Activated CD4-positive, alpha-beta T cell treated with anti-CD3 and anti-CD28 coated beads, Interleukin-2, amount 50 U/mL, for 4 hours (primary cell): ENCODE measurements at regions not wholly inside any gene's neighbourhood (a gene's known extent, or its start where the extent isn't known, plus 50 kb on each side); places are given as distances from the start of the nearest gene placed in this dataset.
A peak's percentile ranks its signal among the peaks of the same experiment; 100 is the strongest.
"Not testable (repeated sequence)": the region's sequence is repeated elsewhere in the genome, so short reads cannot be mapped to it uniquely, and the experiment has no call there.

Experiments
- DNase-seq, 2 experiments: peaks; one replicate each; pipeline ENCODE4 v3.0.0-alpha.2; 2020

DNA sequence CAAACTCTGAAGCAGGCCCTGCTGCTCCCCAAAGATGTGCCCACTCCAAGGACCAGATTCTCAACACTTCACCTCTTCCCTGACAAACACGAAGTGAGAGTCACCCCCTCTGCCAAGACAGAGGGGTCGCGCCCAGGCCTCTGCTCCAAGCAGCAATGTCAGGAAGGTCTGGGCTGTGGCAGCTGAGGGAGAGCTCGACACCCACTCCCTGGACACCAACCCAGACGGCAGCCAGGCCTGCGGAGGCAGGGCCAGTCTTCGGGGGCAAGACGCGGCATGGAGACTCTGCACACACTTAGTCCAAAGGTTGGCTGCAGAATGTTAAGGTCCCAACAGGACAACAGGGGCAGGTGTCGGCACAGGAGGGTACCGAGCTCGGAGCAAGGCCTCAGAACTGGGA, 144.2 kb downstream of the DLL1 start:
- DNase-seq = no peak

DNA sequence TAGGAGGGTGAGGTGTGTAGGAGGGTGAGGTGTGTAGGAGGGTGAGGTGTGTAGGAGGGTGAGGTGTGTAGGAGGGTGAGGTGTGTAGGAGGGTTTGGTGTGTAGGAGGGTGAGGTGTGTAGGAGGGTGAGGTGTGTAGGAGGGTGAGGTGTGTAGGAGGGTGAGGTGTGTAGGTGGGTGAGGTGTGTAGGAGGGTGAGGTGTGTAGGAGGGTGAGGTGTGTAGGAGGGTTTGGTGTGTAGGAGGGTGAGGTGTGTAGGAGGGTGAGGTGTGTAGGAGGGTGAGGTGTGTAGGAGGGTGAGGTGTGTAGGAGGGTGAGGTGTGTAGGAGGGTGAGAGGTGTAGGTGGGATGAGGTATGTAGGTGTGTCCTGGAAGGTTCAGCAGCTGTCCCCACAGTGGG, 144.7 kb downstream of the DLL1 start:
- DNase-seq = not testable (repeated sequence)

DNA sequence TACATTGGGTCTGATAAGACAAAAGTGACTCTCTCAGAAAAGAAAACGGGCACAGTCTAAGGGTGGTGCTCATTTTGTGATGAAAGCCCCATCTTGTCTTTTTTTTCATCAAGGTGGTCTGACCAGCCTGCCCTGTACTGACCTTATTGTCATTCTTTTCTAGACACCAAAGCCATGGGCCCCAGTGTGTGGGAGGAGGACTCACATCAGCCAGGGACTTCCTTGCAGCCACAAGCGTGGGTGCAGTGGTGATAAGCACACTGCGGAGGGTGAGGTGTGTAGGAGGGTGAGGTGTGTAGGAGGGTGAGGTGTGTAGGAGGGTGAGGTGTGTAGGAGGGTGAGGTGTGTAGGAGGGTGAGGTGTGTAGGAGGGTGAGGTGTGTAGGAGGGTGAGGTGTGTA, 145.2 kb downstream of the DLL1 start:
- DNase-seq = peak; percentile 13 to 23

- DNase-seq = no peak
Observed at GRCh38 chr6:170145272-170145592, 145.6 kb downstream of the DLL1 start.

DNA sequence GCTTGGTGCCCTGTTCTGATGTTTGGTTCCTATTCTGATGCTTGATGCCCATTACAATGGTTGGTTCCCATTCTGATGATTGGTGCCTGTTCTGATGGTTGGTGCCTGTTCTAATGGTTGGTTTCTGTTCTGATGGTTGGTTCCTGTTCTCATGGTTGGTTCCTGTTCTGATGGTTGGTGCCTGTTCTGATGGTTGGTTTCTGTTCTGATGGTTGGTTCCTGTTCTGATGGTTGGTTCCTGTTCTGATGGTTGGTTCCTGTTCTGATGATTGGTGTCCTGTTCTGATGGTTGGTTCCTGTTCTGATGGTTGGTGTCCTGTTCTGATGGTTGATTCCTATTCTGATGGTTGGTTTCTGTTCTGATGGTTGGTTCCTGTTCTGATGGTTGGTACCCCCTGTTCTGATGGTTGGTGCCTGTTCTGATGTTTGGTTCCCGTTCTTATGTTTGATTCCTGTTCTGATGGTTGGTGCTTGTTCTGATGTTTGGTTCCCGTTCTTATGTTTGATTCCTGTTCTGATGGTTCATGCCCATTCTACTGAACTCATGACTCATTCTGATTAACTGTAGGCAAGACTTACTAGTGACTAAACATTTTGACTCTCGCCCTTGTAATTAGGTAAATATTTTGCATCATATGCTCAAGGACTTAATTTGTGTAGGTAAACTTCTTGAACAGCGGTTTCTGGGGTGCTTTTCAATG, 146.2 kb downstream of the DLL1 start:
- no peak for DNase-seq

GRCh38 chr6:170143401-170144150, 147.3 kb downstream of the DLL1 start:
- no peak for DNase-seq

- no peak for DNase-seq
Observed at GRCh38 chr6:170142559-170142958, 148.3 kb downstream of the DLL1 start.

- not testable (repeated sequence) for DNase-seq
Observed at GRCh38 chr6:170141061-170141460, 149.8 kb downstream of the DLL1 start.

GRCh38 chr6:170140129-170140528, 150.7 kb downstream of the DLL1 start:
- DNase-seq = no peak

GRCh38 chr6:170139531-170139930, 151.3 kb downstream of the DLL1 start:
- DNase-seq = no peak

DNA sequence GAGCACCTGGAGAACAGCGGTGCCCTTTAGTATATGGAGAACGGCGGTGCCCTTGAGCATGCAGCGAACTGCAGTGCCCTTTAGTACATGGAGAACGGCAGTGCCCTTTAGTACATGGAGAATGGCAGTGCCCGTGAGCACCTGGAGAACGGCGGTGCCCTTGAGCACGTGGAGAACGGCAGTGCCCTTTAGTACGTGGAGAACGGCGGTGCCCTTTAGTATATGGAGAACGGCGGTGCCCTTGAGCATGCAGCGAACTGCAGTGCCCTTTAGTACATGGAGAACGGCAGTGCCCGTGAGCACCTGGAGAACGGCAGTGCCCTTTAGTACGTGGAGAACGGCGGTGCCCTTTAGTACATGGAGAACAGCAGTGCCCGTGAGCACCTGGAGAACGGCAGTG, 151.8 kb downstream of the DLL1 start:
- DNase-seq = not testable (repeated sequence)

- DNase-seq = no peak
Observed at GRCh38 chr6:170137911-170138910, 152.7 kb downstream of the DLL1 start.

GRCh38 chr6:170137176-170137891, 153.5 kb downstream of the DLL1 start:
- no peak for DNase-seq

DNA sequence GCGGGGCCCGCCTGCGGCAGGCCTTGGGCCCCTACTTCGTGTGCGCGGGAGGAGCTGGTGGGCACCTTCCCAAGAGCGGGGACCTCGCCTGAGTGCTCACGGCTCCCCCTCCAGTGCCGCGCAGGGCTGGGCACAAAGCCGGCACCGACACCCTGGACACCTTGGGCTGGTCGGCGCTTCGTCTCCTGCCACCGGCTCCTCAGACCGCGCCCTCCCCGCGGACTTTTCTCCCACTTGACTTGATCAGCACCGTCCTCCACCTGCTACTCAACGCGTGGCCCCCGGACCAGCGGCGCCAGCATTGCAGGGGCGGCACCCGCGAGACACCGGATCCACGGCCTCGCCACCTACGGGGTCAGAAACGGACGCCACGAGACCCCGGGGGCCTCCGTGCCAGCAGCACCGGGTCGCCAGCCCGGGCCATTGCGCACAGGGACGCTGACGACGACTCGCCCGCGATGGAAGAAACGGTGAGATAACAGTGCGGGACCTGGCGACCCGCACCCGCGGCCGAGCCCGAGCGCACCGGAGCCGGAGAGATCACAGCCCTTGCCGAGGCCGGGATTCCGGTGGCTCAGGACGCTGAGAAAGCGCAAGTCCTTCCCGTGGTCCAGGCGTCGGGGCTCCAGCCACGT, 154.2 kb downstream of the DLL1 start:
- DNase-seq = no peak

DNA sequence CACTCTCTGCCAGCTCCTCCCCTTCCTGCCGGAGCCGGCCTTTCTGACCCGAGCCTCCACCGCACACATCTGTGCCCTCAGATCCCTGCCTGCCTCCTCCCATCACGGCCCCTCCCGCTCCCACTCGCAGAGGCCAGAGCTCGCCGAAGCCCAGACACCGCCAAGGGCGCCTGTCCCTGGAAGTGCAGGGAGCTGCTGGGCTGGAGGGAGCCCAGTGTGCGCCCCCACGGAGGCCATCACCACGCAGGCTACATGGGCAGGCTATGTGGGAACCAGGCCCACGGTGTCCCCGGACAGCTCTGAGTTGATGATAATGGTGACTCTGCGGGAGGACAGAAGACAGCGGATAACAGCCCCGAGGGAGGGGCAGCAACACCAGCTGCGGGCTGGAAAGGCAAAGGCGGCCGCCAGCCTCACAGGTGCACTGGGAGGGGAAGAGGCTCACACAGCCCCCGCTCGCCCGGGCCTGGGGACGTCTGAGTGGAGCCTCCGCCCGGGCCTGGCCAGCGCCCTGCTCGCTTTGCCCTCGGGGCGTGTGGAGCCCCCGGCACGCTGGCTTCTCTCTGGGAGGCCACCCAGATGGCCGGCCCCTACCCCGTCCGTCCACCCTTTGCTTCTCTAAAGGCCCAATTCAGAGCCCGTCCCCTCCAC, 154.9 kb downstream of the DLL1 start:
- DNase-seq = no peak

- DNase-seq = no peak
Observed at GRCh38 chr6:170135461-170135820, 155.4 kb downstream of the DLL1 start.

GRCh38 chr6:170134471-170135440, 156.1 kb downstream of the DLL1 start:
- DNase-seq = no peak

GRCh38 chr6:170134031-170134470, 156.8 kb downstream of the DLL1 start:
- no peak for DNase-seq

DNA sequence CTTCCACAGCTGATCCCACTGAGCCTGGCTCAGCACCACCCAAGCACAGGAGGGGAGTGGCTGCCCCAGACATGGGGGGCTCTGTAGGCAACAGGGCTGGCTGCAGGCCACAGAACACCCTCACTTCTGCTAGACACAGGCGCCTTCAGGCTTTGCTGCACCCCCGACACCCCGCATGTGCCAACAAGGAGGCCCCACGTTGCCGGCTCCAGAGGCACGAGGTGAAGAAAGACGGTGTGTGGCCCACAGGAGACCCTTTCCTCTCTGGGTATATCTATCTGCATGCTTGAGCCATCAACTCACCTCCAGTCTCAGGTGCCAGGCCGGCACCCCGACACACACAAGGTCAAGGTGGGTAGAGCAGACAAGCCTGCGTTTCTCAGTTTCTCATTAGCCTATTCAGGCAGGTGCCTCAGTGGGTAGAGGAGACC, 158.3 kb downstream of the DLL1 start:
- no peak for DNase-seq

GRCh38 chr6:170132011-170132521, 158.8 kb downstream of the DLL1 start:
- DNase-seq = no peak
